Sigmoid colon (tissue), 4 donors: ENCODE measurements at regions not wholly inside any gene's neighbourhood (a gene's known extent, or its start where the extent isn't known, plus 50 kb on each side); places are given as distances from the start of the nearest gene placed in this dataset.

Experiments used
- CTCF ChIP-seq, 4 experiments: fragments of 450-650 bp in 3 of 4; fragments of 200-600 bp in 1 of 4; IDR thresholded peaks; one replicate each; pipeline ENCODE4 v1.5.1; 2016 to 2019; ENCODE audit warnings: antibody characterized with exemption in 4 of 4, mild to moderate bottlenecking in 3 of 4, moderate library complexity in 2 of 4
- EP300 ChIP-seq, 4 donors: sonication (generic); formaldehyde crosslinking; IDR thresholded peaks; one replicate each; pipeline ENCODE4 v1.6.1; 2017; ENCODE audit warnings: antibody characterized with exemption in 4 of 4
- POLR2A ChIP-seq, 2 donors: fragments of 450-650 bp; IDR thresholded peaks; one replicate each; pipeline ENCODE4 v1.6.1; 2016; ENCODE audit warnings: antibody characterized with exemption in 2 of 2, mild to moderate bottlenecking in 2 of 2, moderate library complexity in 2 of 2

- no peak for TF ChIP-seq CTCF (IDR thresholded peaks at IDR 0.05)
- TF ChIP-seq EP300 (IDR thresholded peaks at IDR 0.05): no peak
- TF ChIP-seq POLR2A (IDR thresholded peaks at IDR 0.05): no peak
These were observed 169.1 kb downstream of the IBTK start for GRCh38 chr6:82078286-82078908.
